Ishikawa (cell line): ENCODE measurements at regions not wholly inside any gene's neighbourhood (a gene's known extent, or its start where the extent isn't known, plus 50 kb on each side); places are given as distances from the start of the nearest gene placed in this dataset.

Experiments
- CEBPB ChIP-seq: IDR thresholded peaks from 2 replicates; pipeline ENCODE4 v1.6.1; 2012
- CREB1 ChIP-seq: IDR thresholded peaks from 2 replicates; pipeline ENCODE4 v1.6.1; 2012; ENCODE audit warnings: low read depth
- EGR1 ChIP-seq: IDR thresholded peaks from 2 replicates; pipeline ENCODE4 v1.6.1; 2012
- EP300 ChIP-seq: IDR thresholded peaks from 2 replicates; pipeline ENCODE4 v1.6.1; 2012; ENCODE audit warnings: borderline replicate concordance
- FOXM1 ChIP-seq: IDR thresholded peaks from 2 replicates; pipeline ENCODE4 v1.6.1; 2012; ENCODE audit warnings: low read depth, borderline replicate concordance
- NFIC ChIP-seq: IDR thresholded peaks from 2 replicates; pipeline ENCODE4 v1.6.1; 2012
- RAD21 ChIP-seq: IDR thresholded peaks from 2 replicates; pipeline ENCODE4 v1.6.1; 2012; ENCODE audit warnings: low read depth
- REST ChIP-seq: IDR thresholded peaks from 2 replicates; pipeline ENCODE4 v1.6.1; 2012; ENCODE audit warnings: low read depth, mild to moderate bottlenecking
- TAF1 ChIP-seq: IDR thresholded peaks from 2 replicates; pipeline ENCODE4 v1.6.1; 2012; ENCODE audit warnings: low read depth, mild to moderate bottlenecking
- TCF12 ChIP-seq: IDR thresholded peaks from 2 replicates; pipeline ENCODE4 v1.6.1; 2012; ENCODE audit warnings: low read depth
- TEAD4 ChIP-seq: IDR thresholded peaks from 2 replicates; pipeline ENCODE4 v1.6.1; 2012
- USF1 ChIP-seq: IDR thresholded peaks from 2 replicates; pipeline ENCODE4 v1.6.1; 2012
- YY1 ChIP-seq: IDR thresholded peaks from 2 replicates; pipeline ENCODE4 v1.6.1; 2012; ENCODE audit warnings: low read depth
- ZBTB7A ChIP-seq: IDR thresholded peaks from 2 replicates; pipeline ENCODE4 v1.6.1; 2012; ENCODE audit warnings: low read depth
- TF ChIP-seq, protein P1 (sequence below): IDR thresholded peaks from 2 replicates; pipeline ENCODE4 v1.6.1; 2012

DNA sequence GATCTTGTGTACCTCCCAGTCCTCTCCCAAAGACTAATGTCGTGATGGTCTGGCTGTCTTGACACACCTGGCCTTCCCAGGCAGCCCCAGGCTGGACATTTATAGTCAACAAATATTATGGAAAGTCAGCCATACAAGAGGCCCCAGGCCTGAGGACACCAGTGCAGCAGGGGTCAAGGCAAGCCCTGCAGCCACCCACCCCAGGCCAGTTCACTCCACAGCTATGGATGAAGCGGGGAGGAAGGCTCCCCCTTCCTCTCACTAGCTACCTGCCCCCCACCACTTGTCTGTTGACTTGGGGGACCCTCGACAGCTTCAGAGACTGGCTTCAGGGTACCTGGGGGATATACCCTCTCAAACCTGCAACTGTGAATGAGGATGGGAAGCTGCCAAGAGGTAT lies 132.1 kb downstream of the MRPL14 start:
- TF ChIP-seq TEAD4 (no peak), FOXM1 (no peak), NFIC (no peak), TCF12 (no peak), EGR1 (no peak), CEBPB (no peak), TAF1 (no peak), CREB1 (no peak), RAD21 (no peak), ZBTB7A (no peak), YY1 (no peak), EP300 (no peak)
- TF ChIP-seq, protein P1, sequence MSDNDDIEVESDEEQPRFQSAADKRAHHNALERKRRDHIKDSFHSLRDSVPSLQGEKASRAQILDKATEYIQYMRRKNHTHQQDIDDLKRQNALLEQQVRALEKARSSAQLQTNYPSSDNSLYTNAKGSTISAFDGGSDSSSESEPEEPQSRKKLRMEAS = no peak

- TF ChIP-seq ZBTB7A (no peak), USF1 (peak; percentile 88), EGR1 (peak; percentile 93)
- TF ChIP-seq, protein P1 = 0 out of 2 replicates have a peak, but pooled peaks have one; percentile 17
These were observed 133.2 kb downstream of the MRPL14 start for GRCh38 chr6:43993881-43994523.

DNA sequence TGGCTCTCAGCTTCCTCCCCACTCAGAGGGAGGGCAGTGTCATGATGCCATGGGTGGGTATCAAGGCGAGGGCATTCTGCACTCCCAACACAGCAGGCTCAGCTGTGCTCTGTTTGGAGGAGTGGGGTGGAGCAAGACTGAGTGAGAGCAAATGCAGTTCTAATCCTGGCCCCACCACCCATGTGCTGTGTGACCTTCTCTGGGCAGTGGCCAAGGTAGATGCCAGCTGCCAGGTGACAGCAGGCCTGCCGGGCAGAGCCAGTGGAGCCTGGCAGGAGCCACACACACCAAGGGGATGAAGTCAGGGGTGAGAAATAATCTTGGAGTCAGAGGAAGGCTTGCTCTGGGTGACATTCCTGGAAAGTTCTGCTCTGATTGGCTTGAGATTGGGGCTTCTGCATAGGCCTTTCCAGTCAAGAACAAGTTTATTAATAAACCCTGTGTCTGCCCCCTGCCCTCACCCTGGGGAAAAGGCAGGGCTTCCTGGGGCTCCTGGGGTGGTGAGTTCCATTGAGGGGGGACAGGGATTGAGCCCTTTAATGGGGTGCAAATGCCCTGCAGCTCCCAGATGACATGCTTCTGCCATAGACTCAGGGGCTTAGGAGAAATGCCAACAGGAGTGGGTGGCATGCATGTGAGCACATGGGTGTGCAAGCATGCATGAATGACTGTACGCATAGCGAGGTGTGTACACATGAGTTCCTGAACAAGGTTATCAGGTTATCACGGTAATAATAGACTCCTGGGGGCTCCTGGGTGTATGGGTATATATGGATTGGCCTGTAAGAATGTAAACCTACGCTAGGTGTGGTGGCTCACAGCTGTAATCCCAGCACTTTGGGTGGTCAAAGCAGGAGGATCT lies 134.2 kb downstream of the MRPL14 start:
- TF ChIP-seq NFIC = 0 out of 2 replicates have a peak, but pooled peaks have one; percentile 27
- TF ChIP-seq, protein P1 = peak; percentile 49; the same call in 1 of the 2 replicates
- TF ChIP-seq RAD21 = no peak

GRCh38 chr6:43992126-43992663 lies 135.1 kb downstream of the MRPL14 start:
- TF ChIP-seq, protein P1 = no peak
- no peak for TF ChIP-seq CREB1
- no peak for TF ChIP-seq TCF12
- TF ChIP-seq TEAD4 = no peak
- TF ChIP-seq CEBPB = no peak
- no peak for TF ChIP-seq USF1
- TF ChIP-seq FOXM1 = no peak
- TF ChIP-seq RAD21 = no peak
- TF ChIP-seq YY1 = no peak
- no peak for TF ChIP-seq EP300
- TF ChIP-seq ZBTB7A = no peak
- TF ChIP-seq NFIC = no peak
- no peak for TF ChIP-seq TAF1
- no peak for TF ChIP-seq EGR1
- TF ChIP-seq REST = no peak

- TF ChIP-seq CREB1 (no peak), TAF1 (no peak), ZBTB7A (no peak), EGR1 (no peak), REST (no peak), RAD21 (no peak), CEBPB (no peak), TCF12 (no peak), NFIC (no peak)
These were observed 136.3 kb downstream of the MRPL14 start for GRCh38 chr6:43990627-43991619.
